Small intestine (tissue), 7 donors: ENCODE measurements at regions not wholly inside any gene's neighbourhood (a gene's known extent, or its start where the extent isn't known, plus 50 kb on each side); places are given as distances from the start of the nearest gene placed in this dataset.
"Not testable (repeated sequence)": the region's sequence is repeated elsewhere in the genome, so short reads cannot be mapped to it uniquely, and the experiment has no call there.

Experiments
- DNase-seq, 2 donors: peaks; one replicate each; pipeline versions ENCODE4 v3.0.0 to v3.0.0-alpha.2; 2013
- FAIRE-seq: peaks from 2 replicates; lab custom pipeline; 2012; peaks lifted over from hg19 to GRCh38; lab: Jason Lieb, UNC
- H3K27ac ChIP-seq, 3 donors: one replicate each; pipeline ENCODE4 v1.5.1; 2013; ENCODE audit warnings: low read length in 2 of 3, mild to moderate bottlenecking in 2 of 3, control low read depth in 1 of 3, inconsistent platforms in 1 of 3, low read depth in 1 of 3, moderate library complexity in 1 of 3
- H3K27me3 ChIP-seq, 3 donors: one replicate each; pipeline ENCODE4 v1.6.1; 2013; ENCODE audit warnings: low read length in 3 of 3, inconsistent platforms in 1 of 3; ENCODE audit not compliant: control insufficient read depth in 3 of 3, insufficient read depth in 3 of 3
- H3K36me3 ChIP-seq, 3 donors: one replicate each; pipeline ENCODE4 v1.6.1; 2013; ENCODE audit warnings: low read length in 3 of 3, inconsistent platforms in 1 of 3, low read depth in 1 of 3, mild to moderate bottlenecking in 1 of 3, moderate library complexity in 1 of 3; ENCODE audit not compliant: control insufficient read depth in 3 of 3, insufficient read depth in 2 of 3
- H3K4me1 ChIP-seq, 3 donors: one replicate each; pipeline ENCODE4 v1.6.1; 2013; ENCODE audit warnings: low read length in 2 of 3, inconsistent platforms in 1 of 3, low read depth in 1 of 3, mild to moderate bottlenecking in 1 of 3, moderate library complexity in 1 of 3; ENCODE audit not compliant: control insufficient read depth in 3 of 3, insufficient read depth in 2 of 3
- H3K4me3 ChIP-seq, 3 donors: one replicate each; pipeline ENCODE4 v1.5.1; 2013; ENCODE audit warnings: low read length in 3 of 3, control low read depth in 1 of 3, inconsistent platforms in 1 of 3, low read depth in 1 of 3, mild to moderate bottlenecking in 1 of 3, moderate library complexity in 1 of 3
- H3K9me3 ChIP-seq, 2 donors: one replicate each; pipeline ENCODE4 v1.6.1; 2013; ENCODE audit warnings: low read depth in 1 of 2, low read length in 1 of 2; ENCODE audit not compliant: control insufficient read depth in 2 of 2, insufficient read depth in 1 of 2
- WGBS, 3 donors: extraction: QIAGEN DNeasy Blood & Tissue Kit; methylation state at CpG; one replicate each; pipeline ENCODE4 v1.1.7; 2013; 5-methylcytosine and 5-hydroxymethylcytosine counted together
- donor health status: healthy with polysubstance abuse.
- donor health status: control.
- donor health status: control.
- donor health status: Bipolar disorder and iron deficiency.
- donor health status: healthy.

- Histone ChIP-seq H3K9me3 (peaks cover 1 to 5% of the 10 kb centered on the region in 2 donors), H3K36me3 (no peaks in the 10 kb centered on the region), H3K4me1 (no peaks in the 10 kb centered on the region), H3K27ac (no peak overlapping the region), H3K27me3 (no peaks in the 10 kb centered on the region), H3K4me3 (no peak overlapping the region)
- no peak for FAIRE-seq
- 10 to 58% (median 26%) methylated on average over 2 of the region's 2 CpGs for WGBS, 3 donors
- DNase-seq, result no peak
Observed at GRCh38 chr18:66264130-66264529, 339.8 kb downstream of the CDH19 start.

GRCh38 chr18:66254121-66254520 is 349.8 kb downstream of the CDH19 start:
- DNase-seq, result no peak
- H3K9me3 ChIP-seq, result no peaks in the 10 kb centered on the region
- no peaks in the 10 kb centered on the region for H3K4me1 ChIP-seq
- H3K27me3 ChIP-seq, result no peaks in the 10 kb centered on the region
- H3K36me3 ChIP-seq, result no peaks in the 10 kb centered on the region
- H3K27ac ChIP-seq, result no peak overlapping the region
- no peak for FAIRE-seq
- H3K4me3 ChIP-seq, result no peak overlapping the region
- WGBS, 3 donors, result 89 to 92% (median 91%) methylated on average over 5 of the region's 5 CpGs

GRCh38 chr18:66252703-66253102 is 351.2 kb downstream of the CDH19 start:
- Histone ChIP-seq H3K27ac (no peak overlapping the region), H3K4me1 (no peaks in the 10 kb centered on the region), H3K36me3 (no peaks in the 10 kb centered on the region), H3K27me3 (no peaks in the 10 kb centered on the region), H3K9me3 (no peaks in the 10 kb centered on the region), H3K4me3 (no peak overlapping the region)
- no peak for FAIRE-seq
- DNase-seq, result no peak
- WGBS, 3 donors, result 41 to 58% (median 43%) methylated on average over 1 of the region's 1 CpG

GRCh38 chr18:66235206-66235605 is 368.7 kb downstream of the CDH19 start:
- FAIRE-seq (no peak), DNase-seq (no peak)
- H3K4me1 ChIP-seq, result no peaks in the 10 kb centered on the region
- no peaks in the 10 kb centered on the region for H3K36me3 ChIP-seq
- no peaks in the 10 kb centered on the region for H3K9me3 ChIP-seq
- H3K4me3 ChIP-seq, result no peak overlapping the region
- H3K27me3 ChIP-seq, result no peaks in the 10 kb centered on the region
- no peak overlapping the region for H3K27ac ChIP-seq
- WGBS, 3 donors, result 16 to 59% (median 27%) methylated on average over 2 of the region's 2 CpGs

GRCh38 chr18:66226782-66227181 is 377.1 kb downstream of the CDH19 start:
- H3K9me3 ChIP-seq, result no peaks in the 10 kb centered on the region
- FAIRE-seq (no peak), DNase-seq (no peak)
- no peaks in the 10 kb centered on the region for H3K27me3 ChIP-seq
- no peaks in the 10 kb centered on the region for H3K36me3 ChIP-seq
- H3K4me3 ChIP-seq, result no peak overlapping the region
- no peak overlapping the region for H3K27ac ChIP-seq
- no peaks in the 10 kb centered on the region for H3K4me1 ChIP-seq
- WGBS, 3 donors, result 62 to 75% (median 71%) methylated on average over 2 of the region's 2 CpGs

GRCh38 chr18:66223317-66223716 is 380.6 kb downstream of the CDH19 start:
- WGBS, 3 donors, result 88 to 89% (median 89%) methylated on average over 12 of the region's 12 CpGs
- not testable (repeated sequence) for H3K9me3 ChIP-seq, FAIRE-seq, DNase-seq, H3K27me3 ChIP-seq, H3K4me3 ChIP-seq, H3K4me1 ChIP-seq, H3K27ac ChIP-seq, H3K36me3 ChIP-seq

- no peaks in the 10 kb centered on the region for H3K4me1 ChIP-seq
- FAIRE-seq (no peak), DNase-seq (no peak)
- no peaks in the 10 kb centered on the region for H3K9me3 ChIP-seq
- no peak overlapping the region for H3K27ac ChIP-seq
- 72 to 82% (median 81%) methylated on average over 1 of the region's 1 CpG for WGBS, 3 donors
- H3K36me3 ChIP-seq, result no peaks in the 10 kb centered on the region
- H3K27me3 ChIP-seq, result no peaks in the 10 kb centered on the region
- no peak overlapping the region for H3K4me3 ChIP-seq
Observed at GRCh38 chr18:66222174-66222573, 381.7 kb downstream of the CDH19 start.

GRCh38 chr18:66219817-66220216 is 384.1 kb downstream of the CDH19 start:
- DNase-seq (no peak), FAIRE-seq (no peak)
- WGBS, 3 donors, result 68 to 85% (median 73%) methylated on average over 2 of the region's 2 CpGs
- Histone ChIP-seq H3K4me1 (no peaks in the 10 kb centered on the region), H3K9me3 (no peaks in the 10 kb centered on the region), H3K27ac (no peak overlapping the region), H3K27me3 (no peaks in the 10 kb centered on the region), H3K36me3 (no peaks in the 10 kb centered on the region), H3K4me3 (no peak overlapping the region)

GRCh38 chr18:66211749-66212148 is 392.1 kb downstream of the CDH19 start:
- no peak overlapping the region for H3K4me3 ChIP-seq
- DNase-seq (no peak), FAIRE-seq (no peak)
- H3K27ac ChIP-seq, result no peak overlapping the region
- H3K9me3 ChIP-seq, result no peaks in the 10 kb centered on the region
- 54 to 85% (median 65%) methylated on average over 1 of the region's 1 CpG for WGBS, 3 donors
- H3K27me3 ChIP-seq, result no peaks in the 10 kb centered on the region
- no peaks in the 10 kb centered on the region for H3K4me1 ChIP-seq
- H3K36me3 ChIP-seq, result no peaks in the 10 kb centered on the region
